Gastroesophageal sphincter (tissue), 4 donors: ENCODE measurements at regions not wholly inside any gene's neighbourhood (a gene's known extent, or its start where the extent isn't known, plus 50 kb on each side); places are given as distances from the start of the nearest gene placed in this dataset.

Source experiments
- ATAC-seq: fragments of 150-250 bp; one replicate; pipeline ENCODE4 v1.9.1; 2016; ENCODE audit warnings: mild to moderate bottlenecking, moderate library complexity
- H3K27ac ChIP-seq, 4 donors: fragments of 200-600 bp; sonication (generic) in 3 of 4; 1 replicate in 3 of 4; 2 replicates in 1 of 4; pipeline ENCODE4 v1.5.1; 2016 to 2019
- H3K27me3 ChIP-seq: fragments of 200-600 bp; sonication (generic); one replicate; pipeline ENCODE4 v1.5.1; 2019
- H3K36me3 ChIP-seq, 2 donors: fragments of 200-600 bp; sonication (generic); one replicate each; pipeline ENCODE4 v1.5.1; 2019; ENCODE audit warnings: control low read depth in 1 of 2
- H3K4me1 ChIP-seq, 3 donors: fragments of 200-600 bp; sonication (generic); 1 replicate in 2 of 3; 2 replicates in 1 of 3; pipeline ENCODE4 v1.5.1; 2016 to 2019; ENCODE audit warnings: control low read depth in 2 of 3
- H3K4me3 ChIP-seq, 2 donors: fragments of 200-600 bp; sonication (generic); one replicate each; pipeline ENCODE4 v1.5.1; 2019; ENCODE audit warnings: mild to moderate bottlenecking in 1 of 2, moderate library complexity in 1 of 2
- H3K9me3 ChIP-seq, 3 donors: fragments of 200-600 bp; sonication (generic); one replicate each; pipeline ENCODE4 v1.5.1; 2017 to 2019; ENCODE audit warnings: control low read depth in 2 of 3
- CTCF ChIP-seq, 4 experiments: fragments of 200-600 bp in 2 of 4; fragments of 450-650 bp in 2 of 4; sonication (generic) in 1 of 4; IDR thresholded peaks; one replicate each; pipeline ENCODE4 v1.5.1; 2017 to 2019; ENCODE audit warnings: antibody characterized with exemption in 4 of 4, mild to moderate bottlenecking in 2 of 4, moderate library complexity in 2 of 4
- EP300 ChIP-seq: sonication (generic); formaldehyde crosslinking; IDR thresholded peaks from one replicate; pipeline ENCODE4 v1.6.1; 2017; ENCODE audit warnings: antibody characterized with exemption, mild to moderate bottlenecking
- POLR2A ChIP-seq, 2 donors: fragments of 450-650 bp; IDR thresholded peaks; one replicate each; pipeline ENCODE4 v1.6.1; 2017; ENCODE audit warnings: antibody characterized with exemption in 2 of 2, mild to moderate bottlenecking in 2 of 2, moderate library complexity in 1 of 2
- POLR2AphosphoS5 ChIP-seq: sonication (generic); formaldehyde crosslinking; IDR thresholded peaks from one replicate; pipeline ENCODE4 v1.6.1; 2017; ENCODE audit warnings: antibody characterized with exemption
- WGBS, 2 donors: methylation state at CpG; one replicate each; pipeline ENCODE4 v1.1.5; 2018; ENCODE audit warnings: low coverage in 1 of 2; 5-methylcytosine and 5-hydroxymethylcytosine counted together

- H3K4me3 ChIP-seq: no peak overlapping the region
- H3K27me3 ChIP-seq: no peaks in the 10 kb centered on the region
- H3K36me3 ChIP-seq: no peaks in the 10 kb centered on the region
- WGBS, 2 donors: 47 to 68% methylated on average over 2 of the region's 2 CpGs
- no peak overlapping the region for H3K27ac ChIP-seq
- H3K9me3 ChIP-seq: no peaks in the 10 kb centered on the region
- no peaks in the 10 kb centered on the region for H3K4me1 ChIP-seq
- no peak for ATAC-seq
- no peak for TF ChIP-seq CTCF (IDR thresholded peaks at IDR 0.05)
- no peak for TF ChIP-seq POLR2AphosphoS5
- TF ChIP-seq POLR2A (IDR thresholded peaks at IDR 0.05): no peak
- TF ChIP-seq EP300: no peak
These were observed 1247.5 kb upstream of the C9orf72 start for GRCh38 chr9:28820741-28821140.

- H3K36me3 ChIP-seq: no peaks in the 10 kb centered on the region
- ATAC-seq: no peak
- TF ChIP-seq POLR2AphosphoS5 (no peak), POLR2A (IDR thresholded peaks at IDR 0.05) (no peak), CTCF (IDR thresholded peaks at IDR 0.05) (no peak), EP300 (no peak)
- no peaks in the 10 kb centered on the region for H3K9me3 ChIP-seq
- H3K4me3 ChIP-seq: no peak overlapping the region
- H3K27ac ChIP-seq: no peak overlapping the region
- no peaks in the 10 kb centered on the region for H3K27me3 ChIP-seq
- H3K4me1 ChIP-seq: no peaks in the 10 kb centered on the region
- 37 to 59% methylated on average over 2 of the region's 2 CpGs for WGBS, 2 donors
These were observed 1248.0 kb upstream of the C9orf72 start for GRCh38 chr9:28821240-28821639.

DNA sequence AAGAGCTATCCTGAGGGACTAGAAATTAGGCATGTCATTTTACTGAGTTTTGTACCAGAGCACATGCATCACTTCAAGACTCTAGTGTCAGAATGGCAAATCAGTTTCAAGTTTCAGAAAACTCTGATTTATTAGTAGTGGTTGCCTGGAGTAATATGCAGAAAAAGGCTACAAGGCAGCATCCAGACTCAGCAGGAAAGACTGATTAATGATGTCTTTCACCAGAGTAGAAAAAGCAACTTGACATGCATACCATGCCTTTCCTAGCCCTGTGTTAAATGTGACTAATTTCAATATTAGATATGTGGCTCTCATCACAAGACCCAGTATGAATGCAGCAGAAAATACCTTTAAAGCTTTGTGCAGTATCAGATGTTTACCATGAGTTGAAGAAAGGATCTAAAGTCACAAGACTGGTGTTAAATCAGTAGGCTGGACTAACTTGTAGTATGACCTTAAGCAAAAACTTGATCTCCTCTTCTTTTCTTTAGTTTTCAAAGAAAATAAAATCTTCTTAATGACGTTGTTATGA is 1251.2 kb upstream of the C9orf72 start:
- H3K4me3 ChIP-seq: no peak overlapping the region
- H3K27me3 ChIP-seq: no peaks in the 10 kb centered on the region
- H3K9me3 ChIP-seq: no peaks in the 10 kb centered on the region
- no peaks in the 10 kb centered on the region for H3K36me3 ChIP-seq
- 85 to 88% methylated on average over 1 of the region's 1 CpG for WGBS, 2 donors
- no peak for TF ChIP-seq CTCF (IDR thresholded peaks at IDR 0.05)
- no peak for ATAC-seq
- H3K4me1 ChIP-seq: no peaks in the 10 kb centered on the region
- no peak overlapping the region for H3K27ac ChIP-seq

DNA sequence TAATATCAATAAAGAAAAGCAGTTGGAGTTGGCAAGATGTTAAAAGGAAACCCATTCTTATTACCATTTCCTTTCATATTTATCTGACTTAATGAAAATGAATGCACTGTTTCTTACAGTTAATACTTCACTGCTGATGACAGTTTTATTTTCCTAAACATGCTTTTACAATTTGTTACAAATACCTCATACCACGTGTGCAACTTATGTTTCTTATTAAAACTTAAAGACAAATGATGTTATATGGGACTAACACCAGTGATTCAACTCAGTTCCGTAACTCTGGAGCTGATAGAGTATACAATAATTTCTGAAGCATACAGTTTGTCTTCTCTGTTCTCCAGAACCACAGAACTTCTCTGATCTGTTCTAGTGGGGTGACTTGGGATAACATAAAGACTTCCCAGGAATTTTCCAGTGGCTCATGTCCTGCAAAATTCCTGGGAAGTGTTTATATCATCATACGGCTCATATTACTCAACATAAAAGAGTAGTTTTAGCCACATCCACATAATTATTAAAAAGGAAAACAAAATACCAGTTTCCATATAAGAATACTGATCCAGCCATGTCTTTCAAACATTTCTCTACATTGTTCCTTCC is 1259.0 kb upstream of the C9orf72 start:
- TF ChIP-seq POLR2AphosphoS5 (no peak), CTCF (IDR thresholded peaks at IDR 0.05) (no peak), EP300 (no peak)
- 12 to 35% methylated on average over 3 of the region's 3 CpGs for WGBS, 2 donors
- no peak overlapping the region for H3K27ac ChIP-seq
- H3K27me3 ChIP-seq: no peaks in the 10 kb centered on the region
- no peak for ATAC-seq
- no peaks in the 10 kb centered on the region for H3K4me1 ChIP-seq
- no peaks in the 10 kb centered on the region for H3K36me3 ChIP-seq
- no peaks in the 10 kb centered on the region for H3K9me3 ChIP-seq
- H3K4me3 ChIP-seq: no peak overlapping the region

GRCh38 chr9:28834156-28834555 is 1260.9 kb upstream of the C9orf72 start:
- no peak for TF ChIP-seq POLR2A (IDR thresholded peaks at IDR 0.05)
- TF ChIP-seq POLR2AphosphoS5: no peak
- no peak for TF ChIP-seq CTCF (IDR thresholded peaks at IDR 0.05)
- TF ChIP-seq EP300: no peak
- Histone ChIP-seq H3K27me3 (no peaks in the 10 kb centered on the region), H3K9me3 (no peaks in the 10 kb centered on the region), H3K36me3 (no peaks in the 10 kb centered on the region), H3K4me3 (no peak overlapping the region), H3K4me1 (no peaks in the 10 kb centered on the region), H3K27ac (no peak overlapping the region)
- no peak for ATAC-seq
- 72 to 76% methylated on average over 1 of the region's 1 CpG for WGBS, 2 donors
